DOHH2 (cell line): ENCODE measurements at regions not wholly inside any gene's neighbourhood (a gene's known extent, or its start where the extent isn't known, plus 50 kb on each side); places are given as distances from the start of the nearest gene placed in this dataset.

Source experiments
- H3F3A ChIP-seq: fragments of 200-600 bp; sonication (generic), shearing (Covaris generic); 2 replicates; pipeline ENCODE4 v1.6.0; 2016; ENCODE audit warnings: antibody characterized with exemption, mild to moderate bottlenecking; ENCODE audit not compliant: control insufficient read depth, insufficient read depth
- H3K27ac ChIP-seq: fragments of 200-600 bp; sonication (generic); 2 replicates; pipeline ENCODE4 v1.5.1; 2014; ENCODE audit warnings: low read depth, mild to moderate bottlenecking, low read length, moderate library complexity
- H3K27me3 ChIP-seq: fragments of 200-600 bp; sonication (generic); 2 replicates; pipeline ENCODE4 v1.6.1; 2014; ENCODE audit warnings: mild to moderate bottlenecking, low read length, mixed read lengths; ENCODE audit not compliant: control insufficient read depth
- H3K36me3 ChIP-seq: fragments of 200-600 bp; sonication (generic); 2 replicates; pipeline ENCODE4 v1.6.1; 2014; ENCODE audit warnings: mild to moderate bottlenecking, low read length, moderate library complexity, mixed read lengths; ENCODE audit not compliant: control insufficient read depth
- H3K4me1 ChIP-seq: fragments of 200-600 bp; sonication (generic); 2 replicates; pipeline ENCODE4 v1.6.1; 2014; ENCODE audit warnings: mild to moderate bottlenecking, low read length, mixed read lengths; ENCODE audit not compliant: control insufficient read depth
- H3K4me2 ChIP-seq: fragments of 200-600 bp; sonication (generic); 2 replicates; pipeline ENCODE4 v1.6.0; 2014; ENCODE audit warnings: mild to moderate bottlenecking, low read length, moderate library complexity
- H3K4me3 ChIP-seq: fragments of 200-600 bp; sonication (generic); 2 replicates; pipeline ENCODE4 v1.5.1; 2014; ENCODE audit warnings: mild to moderate bottlenecking, low read length, mixed read lengths
- H3K79me2 ChIP-seq: fragments of 200-600 bp; sonication (generic); 2 replicates; pipeline ENCODE4 v1.6.1; 2014; ENCODE audit warnings: mild to moderate bottlenecking, low read length, mixed read lengths; ENCODE audit not compliant: control insufficient read depth
- H3K9me2 ChIP-seq: fragments of 200-600 bp; sonication (generic); replicated peaks from 2 replicates; pipeline ENCODE4 v1.6.1; 2014; ENCODE audit warnings: mild to moderate bottlenecking, low read length, mixed read lengths; ENCODE audit not compliant: control insufficient read depth
- H3K9me3 ChIP-seq: fragments of 200-600 bp; sonication (generic); 2 replicates; pipeline ENCODE4 v1.6.1; 2014; ENCODE audit warnings: antibody characterized with exemption, low read length, mixed read lengths; ENCODE audit not compliant: control insufficient read depth, insufficient read depth
- H4K20me1 ChIP-seq: fragments of 200-600 bp; sonication (generic); 2 replicates; pipeline ENCODE4 v1.6.0; 2014; ENCODE audit warnings: low read depth, mild to moderate bottlenecking, antibody characterized with exemption, low read length, moderate library complexity; ENCODE audit not compliant: control insufficient read depth, insufficient read depth
- CTCF ChIP-seq: fragments of 200-600 bp; sonication (generic); IDR thresholded peaks from one replicate; pipeline ENCODE4 v1.5.1; 2014; ENCODE audit warnings: antibody characterized with exemption, mild to moderate bottlenecking, low read depth, low read length; ENCODE audit not compliant: poor library complexity, severe bottlenecking
- EZH2phosphoT487 ChIP-seq: fragments of 200-600 bp; sonication (generic); IDR thresholded peaks from 2 replicates; pipeline ENCODE4 v1.6.1; 2017; ENCODE audit warnings: borderline replicate concordance, mild to moderate bottlenecking, antibody characterized with exemption, low read length, moderate library complexity, mixed read lengths

- Histone ChIP-seq H3K36me3 (no peaks in the 10 kb centered on the region), H3K79me2 (no peaks in the 10 kb centered on the region), H4K20me1 (no peaks in the 10 kb centered on the region), H3K4me2 (no peak overlapping the region), H3K4me3 (no peak overlapping the region), H3K27me3 (no peaks in the 10 kb centered on the region), H3K4me1 (no peaks in the 10 kb centered on the region), H3K27ac (no peak overlapping the region), H3K9me3 (no peaks in the 10 kb centered on the region), H3F3A (no peaks in the 10 kb centered on the region), H3K9me2 (no peaks in the 10 kb centered on the region)
- no peak for TF ChIP-seq EZH2phosphoT487
- peak; percentile 26 for TF ChIP-seq CTCF
These were observed 68.8 kb downstream of the CYP26A1 start for GRCh38 chr10:93142534-93142933.

- no peaks in the 10 kb centered on the region for H3F3A ChIP-seq
- H3K4me1 ChIP-seq, result no peaks in the 10 kb centered on the region
- H3K79me2 ChIP-seq, result no peaks in the 10 kb centered on the region
- H3K9me3 ChIP-seq, result no peaks in the 10 kb centered on the region
- H4K20me1 ChIP-seq, result no peaks in the 10 kb centered on the region
- no peaks in the 10 kb centered on the region for H3K36me3 ChIP-seq
- no peaks in the 10 kb centered on the region for H3K27me3 ChIP-seq
- TF ChIP-seq CTCF (no peak), EZH2phosphoT487 (no peak)
- H3K4me2 ChIP-seq, result no peak overlapping the region
- H3K9me2 ChIP-seq, result no peaks in the 10 kb centered on the region
- no peak overlapping the region for H3K4me3 ChIP-seq
- no peak overlapping the region for H3K27ac ChIP-seq
These were observed 69.6 kb downstream of the CYP26A1 start for GRCh38 chr10:93143281-93143680.

- no peak for TF ChIP-seq CTCF
- TF ChIP-seq EZH2phosphoT487, result no peak
- no peaks in the 10 kb centered on the region for H3K9me2 ChIP-seq
- H3K27me3 ChIP-seq, result no peaks in the 10 kb centered on the region; the same call in 1 of the 2 replicates
- no peak overlapping the region for H3K27ac ChIP-seq
- H3F3A ChIP-seq, result no peaks in the 10 kb centered on the region
- H3K4me3 ChIP-seq, result no peak overlapping the region
- no peaks in the 10 kb centered on the region for H3K9me3 ChIP-seq
- H4K20me1 ChIP-seq, result no peaks in the 10 kb centered on the region
- no peak overlapping the region for H3K4me2 ChIP-seq
- H3K36me3 ChIP-seq, result no peaks in the 10 kb centered on the region
- H3K4me1 ChIP-seq, result no peaks in the 10 kb centered on the region
- no peaks in the 10 kb centered on the region for H3K79me2 ChIP-seq
These were observed 72.6 kb downstream of the CYP26A1 start for GRCh38 chr10:93146336-93146735.

GRCh38 chr10:93147281-93147680, 73.6 kb downstream of the CYP26A1 start:
- Histone ChIP-seq H3K4me2 (no peak overlapping the region), H3F3A (no peaks in the 10 kb centered on the region), H4K20me1 (no peaks in the 10 kb centered on the region), H3K79me2 (no peaks in the 10 kb centered on the region), H3K4me3 (no peak overlapping the region), H3K27ac (no peak overlapping the region), H3K27me3 (no peaks in the 10 kb centered on the region; the same call in 1 of the 2 replicates), H3K9me3 (no peaks in the 10 kb centered on the region), H3K36me3 (no peaks in the 10 kb centered on the region), H3K9me2 (no peaks in the 10 kb centered on the region), H3K4me1 (no peaks in the 10 kb centered on the region)
- no peak for TF ChIP-seq EZH2phosphoT487
- TF ChIP-seq CTCF, result no peak
